SK-N-DZ (cell line): ENCODE measurements at regions not wholly inside any gene's neighbourhood (a gene's known extent, or its start where the extent isn't known, plus 50 kb on each side); places are given as distances from the start of the nearest gene placed in this dataset.

ENCODE experiments used
- DNase-seq: peaks from one replicate; pipeline ENCODE4 v3.0.0-alpha.2; 2015; ENCODE audit warnings: low spot score

GRCh38 chr5:144060598-144060997 lies 109.9 kb downstream of the YIPF5 start:
- DNase-seq, result no peak

GRCh38 chr5:144065786-144066185 lies 104.7 kb downstream of the YIPF5 start:
- no peak for DNase-seq

DNA sequence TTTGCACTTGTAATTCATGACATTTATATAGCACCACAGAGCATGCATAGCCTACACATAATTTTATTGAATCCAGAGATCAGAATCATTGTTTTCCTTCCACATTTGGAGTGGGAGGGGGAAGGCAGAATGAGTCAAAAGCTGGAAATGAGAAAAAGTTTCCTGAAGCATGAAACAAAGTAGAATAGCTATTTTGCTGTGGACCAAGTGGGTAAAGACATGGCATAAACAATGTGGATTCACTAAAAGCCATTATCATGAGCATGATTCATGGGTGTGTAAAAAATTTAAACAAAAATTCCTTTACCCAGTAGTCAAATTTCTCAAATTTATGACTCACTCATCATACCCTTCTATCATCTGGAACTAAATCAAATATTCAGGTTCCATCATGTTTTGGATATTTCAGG lies 97.9 kb downstream of the YIPF5 start:
- DNase-seq, result no peak

GRCh38 chr5:144076521-144077083 lies 93.9 kb downstream of the YIPF5 start:
- DNase-seq, result no peak

DNA sequence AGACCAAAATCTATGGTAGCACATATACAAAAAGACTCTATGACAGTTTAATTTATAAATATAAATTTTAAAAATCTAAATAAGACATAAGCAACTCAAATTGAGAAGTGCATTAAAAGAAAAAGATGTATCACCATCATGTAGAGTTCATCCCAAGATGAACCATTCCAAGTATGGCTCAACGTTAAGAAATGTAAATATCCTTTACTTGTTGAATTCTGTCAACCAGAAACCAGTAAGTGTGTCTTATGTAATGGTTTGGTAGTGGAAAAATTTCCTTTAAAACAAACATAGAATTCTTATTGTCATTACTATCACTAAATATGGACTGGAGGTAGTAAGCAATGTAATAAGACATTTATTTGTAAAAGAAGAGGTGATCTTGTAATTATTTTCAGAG lies 87.3 kb downstream of the YIPF5 start:
- no peak for DNase-seq

- no peak for DNase-seq
These were observed 85.5 kb downstream of the YIPF5 start for GRCh38 chr5:144084971-144085370.

GRCh38 chr5:144085381-144085780 lies 85.1 kb downstream of the YIPF5 start:
- no peak for DNase-seq

DNA sequence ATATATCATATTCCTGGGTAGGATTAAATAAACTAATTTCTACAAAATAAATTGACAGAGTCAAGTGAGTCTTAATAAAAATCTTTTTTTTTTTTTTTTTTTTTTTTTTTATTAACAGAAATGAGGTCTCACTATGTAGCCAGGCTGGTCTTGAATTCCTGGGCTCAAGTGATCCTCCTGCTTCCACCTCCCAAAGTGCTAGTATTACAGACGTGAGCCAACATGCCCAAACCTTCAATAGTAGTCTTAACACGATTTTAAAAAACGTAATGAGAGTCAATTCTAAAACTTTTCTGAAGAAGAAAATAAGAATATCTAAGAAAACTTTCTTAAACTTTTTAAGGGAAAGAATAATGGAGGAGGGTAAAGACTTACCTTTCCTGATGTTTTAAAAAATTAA lies 84.2 kb downstream of the YIPF5 start:
- DNase-seq, result no peak

- no peak for DNase-seq
These were observed 82.9 kb downstream of the YIPF5 start for GRCh38 chr5:144087576-144087975.

- no peak for DNase-seq
These were observed 82.0 kb downstream of the YIPF5 start for GRCh38 chr5:144088206-144089064.

DNA sequence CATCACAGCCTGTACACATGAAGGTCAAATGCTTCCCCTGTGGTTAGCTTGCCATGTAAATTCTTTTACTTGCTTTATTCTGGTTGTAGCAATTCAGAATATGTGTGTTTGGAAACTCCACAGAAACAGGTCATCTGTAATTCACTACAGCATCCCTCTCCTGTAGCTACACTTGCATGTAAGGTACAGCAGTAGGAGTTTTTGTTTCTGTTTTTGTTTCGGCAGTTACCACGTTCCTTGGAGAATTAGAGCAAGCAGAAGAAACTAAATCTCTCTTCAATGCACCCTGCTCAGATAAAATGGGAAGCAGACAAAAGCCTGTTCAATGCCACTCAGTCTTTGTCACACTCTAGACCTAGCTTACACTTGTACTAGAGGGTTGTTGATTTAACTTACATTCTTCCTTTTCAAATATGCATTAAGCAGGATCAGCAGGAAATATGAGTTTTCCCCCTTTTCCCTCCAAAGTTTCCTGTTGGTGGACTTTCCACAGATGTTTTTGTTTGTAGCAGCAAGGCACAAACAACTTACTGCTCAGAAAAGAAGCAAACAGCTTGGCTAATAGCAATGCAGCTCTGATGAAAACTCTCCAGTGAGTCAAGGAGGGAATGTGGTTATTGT lies 80.9 kb downstream of the YIPF5 start:
- no peak for DNase-seq

- DNase-seq, result no peak
These were observed 78.0 kb downstream of the YIPF5 start for GRCh38 chr5:144092508-144092907.

GRCh38 chr5:144093400-144093799 lies 77.1 kb downstream of the YIPF5 start:
- no peak for DNase-seq

DNA sequence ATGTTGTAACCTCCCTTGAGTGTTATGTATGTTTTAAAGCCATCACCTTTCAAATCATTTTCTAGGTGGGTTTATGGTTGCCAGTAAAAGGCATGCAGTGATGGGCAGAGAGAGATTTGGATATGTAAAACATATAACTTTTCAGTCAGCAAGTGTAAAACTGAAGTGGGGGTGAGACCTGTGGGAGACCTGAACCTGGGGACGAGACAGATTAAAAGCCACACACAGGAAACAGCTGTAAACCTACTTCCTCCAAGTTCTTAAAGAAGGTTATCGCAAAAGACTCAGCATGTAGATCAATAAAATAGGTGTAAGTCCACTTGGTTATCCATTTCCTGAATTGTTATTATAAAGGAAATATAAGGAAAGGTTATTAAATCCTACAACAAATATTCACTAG lies 76.6 kb downstream of the YIPF5 start:
- no peak for DNase-seq

GRCh38 chr5:144100702-144101101 lies 69.8 kb downstream of the YIPF5 start:
- DNase-seq, result no peak

DNA sequence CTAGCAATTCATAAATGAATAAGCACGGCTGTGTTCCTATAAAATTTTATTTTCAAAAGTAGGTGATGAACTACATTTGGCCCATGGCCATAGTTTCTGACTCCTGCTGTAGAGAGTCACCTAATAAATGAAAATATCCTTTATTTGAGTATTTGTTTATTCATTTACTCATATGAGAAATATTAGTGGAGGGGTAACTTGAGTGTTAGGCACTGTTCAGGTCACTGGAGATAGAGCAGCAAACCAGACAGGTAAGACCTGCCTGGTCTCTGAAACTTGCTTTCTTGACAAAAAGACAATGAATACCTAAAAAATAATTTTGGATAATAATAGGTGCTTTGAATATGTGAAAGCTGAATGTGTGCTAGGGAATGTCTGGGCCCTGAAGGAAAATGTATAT lies 68.8 kb downstream of the YIPF5 start:
- DNase-seq, result no peak

DNA sequence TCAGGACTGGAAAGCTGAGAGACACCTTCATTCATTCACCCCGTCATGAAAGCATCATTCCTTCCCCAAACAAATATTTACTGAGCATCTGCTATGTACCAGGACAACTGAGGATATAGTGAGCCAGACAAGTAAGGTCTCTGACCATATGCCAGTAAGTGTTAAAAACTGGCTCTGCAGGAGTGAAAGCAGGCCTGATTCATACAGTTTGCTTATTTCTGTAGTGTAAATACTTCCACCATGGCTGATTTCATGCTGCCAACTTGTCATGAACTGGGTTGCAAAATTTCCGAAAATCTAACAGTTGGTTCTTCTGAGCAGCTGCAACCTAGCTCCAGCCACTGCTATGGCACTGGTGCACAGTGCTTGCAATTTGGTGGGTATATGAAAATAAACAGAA lies 68.1 kb downstream of the YIPF5 start:
- no peak for DNase-seq

DNA sequence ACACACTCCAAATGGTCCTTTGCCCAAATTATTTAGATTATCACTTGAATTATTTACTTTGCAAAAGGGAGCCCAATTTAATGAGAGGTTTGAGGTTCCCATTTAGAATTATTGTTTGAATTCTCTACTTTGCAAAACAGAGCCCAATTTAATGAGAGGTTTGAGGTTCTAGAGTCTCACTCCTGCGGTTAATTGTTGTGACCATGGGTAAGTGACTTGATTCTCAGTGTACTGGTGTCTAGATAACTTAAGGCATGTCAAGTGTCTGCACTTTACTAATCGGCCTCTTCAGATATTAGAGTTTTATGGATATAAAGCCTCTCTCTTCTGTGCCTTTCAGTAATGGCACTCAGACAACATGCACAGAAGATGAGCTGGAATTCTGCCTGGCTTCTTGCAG lies 67.5 kb downstream of the YIPF5 start:
- no peak for DNase-seq

GRCh38 chr5:144103611-144104485 lies 66.6 kb downstream of the YIPF5 start:
- DNase-seq, result no peak

- DNase-seq, result no peak
These were observed 65.1 kb downstream of the YIPF5 start for GRCh38 chr5:144105371-144105770.

GRCh38 chr5:144108131-144108530 lies 62.3 kb downstream of the YIPF5 start:
- DNase-seq, result no peak
